ENCODE measurements at regions not wholly inside any gene's neighbourhood (a gene's known extent, or its start where the extent isn't known, plus 50 kb on each side); places are given as distances from the start of the nearest gene placed in this dataset.

- Mint-ChIP-seq H3K36me3 (ENCODE audit: low read depth, unreplicated experiment) (no peaks in the 10 kb centered on the region), H3K9me3 (ENCODE audit: unreplicated experiment) (peaks cover 1% of the 10 kb centered on the region), H3K4me3 (ENCODE audit: unreplicated experiment) (no peak overlapping the region), H3K27ac (ENCODE audit: unreplicated experiment) (no peak overlapping the region), H3K27me3 (ENCODE audit: low read depth, unreplicated experiment) (no peaks in the 10 kb centered on the region), H3K4me1 (ENCODE audit: low read depth, unreplicated experiment) (no peaks in the 10 kb centered on the region)
- Histone ChIP-seq H3K4me2 (ENCODE audit: low read length) (no peak overlapping the region), H3K9me3 (ENCODE audit: insufficient read depth, low read depth, low read length) (no peaks in the 10 kb centered on the region), H4K20me1 (ENCODE audit: insufficient read depth, low read length) (no peaks in the 10 kb centered on the region), H3K36me3 (ENCODE audit: insufficient read depth, low read length) (no peaks in the 10 kb centered on the region), H3K4me3 (ENCODE audit: insufficient read depth, low read depth, low read length) (no peak overlapping the region), H3K27ac (ENCODE audit: low read depth, low read length) (no peak overlapping the region), H3K79me2 (ENCODE audit: insufficient read depth, low read length) (no peaks in the 10 kb centered on the region), H3K27me3 (ENCODE audit: insufficient read depth, low read length) (no peaks in the 10 kb centered on the region), H3K9ac (ENCODE audit: low read length) (no peak overlapping the region), H2AFZ (ENCODE audit: low read depth, low read length) (no peak overlapping the region), H3K4me1 (ENCODE audit: insufficient read depth, low read length) (no peaks in the 10 kb centered on the region)
- no peak for DNase-seq (ENCODE audit: low read depth)
- FAIRE-seq, result no peak
- no peak for TF ChIP-seq CTCF (IDR thresholded peaks at IDR 0.05; ENCODE audit: insufficient read depth, low read depth, low read length)
- no peak for TF ChIP-seq EZH2 (IDR thresholded peaks at IDR 0.05; ENCODE audit: insufficient read depth, low read length)
Observed at GRCh38 chr15:47477341-47477740, 240.0 kb upstream of the SEMA6D start.

- Histone ChIP-seq H3K36me3 (ENCODE audit: insufficient read depth, low read length) (no peaks in the 10 kb centered on the region), H3K4me2 (ENCODE audit: low read length) (no peak overlapping the region), H3K27me3 (ENCODE audit: insufficient read depth, low read length) (no peaks in the 10 kb centered on the region), H4K20me1 (ENCODE audit: insufficient read depth, low read length) (no peaks in the 10 kb centered on the region), H3K79me2 (ENCODE audit: insufficient read depth, low read length) (no peaks in the 10 kb centered on the region), H3K9ac (ENCODE audit: low read length) (no peak overlapping the region), H3K9me3 (ENCODE audit: insufficient read depth, low read depth, low read length) (no peaks in the 10 kb centered on the region), H2AFZ (ENCODE audit: low read depth, low read length) (peak overlapping the region; percentile 75), H3K4me3 (ENCODE audit: insufficient read depth, low read depth, low read length) (no peak overlapping the region), H3K27ac (ENCODE audit: low read depth, low read length) (no peak overlapping the region), H3K4me1 (ENCODE audit: insufficient read depth, low read length) (no peaks in the 10 kb centered on the region)
- TF ChIP-seq CTCF (IDR thresholded peaks at IDR 0.05; ENCODE audit: insufficient read depth, low read depth, low read length), result no peak
- no peak for TF ChIP-seq EZH2 (IDR thresholded peaks at IDR 0.05; ENCODE audit: insufficient read depth, low read length)
- Mint-ChIP-seq H3K27ac (ENCODE audit: unreplicated experiment) (no peak overlapping the region), H3K27me3 (ENCODE audit: low read depth, unreplicated experiment) (no peaks in the 10 kb centered on the region), H3K4me1 (ENCODE audit: low read depth, unreplicated experiment) (no peaks in the 10 kb centered on the region), H3K4me3 (ENCODE audit: unreplicated experiment) (no peak overlapping the region), H3K36me3 (ENCODE audit: low read depth, unreplicated experiment) (no peaks in the 10 kb centered on the region), H3K9me3 (ENCODE audit: unreplicated experiment) (no peaks in the 10 kb centered on the region)
- DNase-seq (ENCODE audit: low read depth), result no peak
- FAIRE-seq, result no peak
Observed at GRCh38 chr15:47484059-47484458, 233.2 kb upstream of the SEMA6D start.

- H3K9me3 Mint-ChIP-seq (ENCODE audit: unreplicated experiment), result no peaks in the 10 kb centered on the region
- H4K20me1 ChIP-seq (ENCODE audit: insufficient read depth, low read length), result no peaks in the 10 kb centered on the region
- H3K4me1 Mint-ChIP-seq (ENCODE audit: low read depth, unreplicated experiment), result no peaks in the 10 kb centered on the region
- no peaks in the 10 kb centered on the region for H3K36me3 ChIP-seq (ENCODE audit: insufficient read depth, low read length)
- no peaks in the 10 kb centered on the region for H3K27me3 ChIP-seq (ENCODE audit: insufficient read depth, low read length)
- no peaks in the 10 kb centered on the region for H3K79me2 ChIP-seq (ENCODE audit: insufficient read depth, low read length)
- H3K27me3 Mint-ChIP-seq (ENCODE audit: low read depth, unreplicated experiment), result no peaks in the 10 kb centered on the region
- H3K4me2 ChIP-seq (ENCODE audit: low read length), result no peak overlapping the region
- H3K27ac Mint-ChIP-seq (ENCODE audit: unreplicated experiment), result no peak overlapping the region
- H3K4me3 ChIP-seq (ENCODE audit: insufficient read depth, low read depth, low read length), result no peak overlapping the region
- H3K27ac ChIP-seq (ENCODE audit: low read depth, low read length), result no peak overlapping the region
- no peak overlapping the region for H2AFZ ChIP-seq (ENCODE audit: low read depth, low read length)
- TF ChIP-seq EZH2 (IDR thresholded peaks at IDR 0.05; ENCODE audit: insufficient read depth, low read length) (no peak), CTCF (IDR thresholded peaks at IDR 0.05; ENCODE audit: insufficient read depth, low read depth, low read length) (no peak)
- no peaks in the 10 kb centered on the region for H3K36me3 Mint-ChIP-seq (ENCODE audit: low read depth, unreplicated experiment)
- no peak for DNase-seq (ENCODE audit: low read depth)
- H3K4me3 Mint-ChIP-seq (ENCODE audit: unreplicated experiment), result no peak overlapping the region
- H3K9me3 ChIP-seq (ENCODE audit: insufficient read depth, low read depth, low read length), result no peaks in the 10 kb centered on the region
- no peak overlapping the region for H3K9ac ChIP-seq (ENCODE audit: low read length)
- no peaks in the 10 kb centered on the region for H3K4me1 ChIP-seq (ENCODE audit: insufficient read depth, low read length)
- FAIRE-seq, result no peak
Observed at GRCh38 chr15:47484997-47485396, 232.3 kb upstream of the SEMA6D start.

All from astrocyte (in vitro differentiated cells and primary cell).